CD4-positive, alpha-beta T cell (primary cell): ENCODE measurements at regions not wholly inside any gene's neighbourhood (a gene's known extent, or its start where the extent isn't known, plus 50 kb on each side); places are given as distances from the start of the nearest gene placed in this dataset.

Source experiments
- ATAC-seq: fragments of 200-7000 bp; cut with Tn5 transposase; one replicate; pipeline ENCODE4 v1.10.0; 2022; ENCODE audit warnings: mild to moderate bottlenecking; ENCODE audit not compliant: poor library complexity
- CTCF ChIA-PET: fragments of 350-600 bp; sonication (Branson Sonifier 250); formaldehyde crosslinking; loops from one replicate; lab custom pipeline; 2021; ENCODE audit warnings: antibody characterized with exemption, inconsistent platforms; lab: Charles Lee
- POLR2A ChIA-PET: fragments of 350-600 bp; sonication (Branson Sonifier 250); formaldehyde crosslinking; loops from one replicate; lab custom pipeline; 2021; ENCODE audit warnings: antibody characterized with exemption, inconsistent platforms; lab: Charles Lee
- DNase-seq, 14 experiments: peaks; one replicate each; pipeline ENCODE4 v3.0.0-alpha.2; 2013 to 2020; ENCODE audit warnings: mixed read lengths in 2 of 14
- H3K27ac ChIP-seq, 2 donors: one replicate each; pipeline versions ENCODE4 v1.5.1 to v1.7.0; 2013; ENCODE audit warnings: low read length in 2 of 2, low read depth in 1 of 2, mild to moderate bottlenecking in 1 of 2
- H3K27me3 ChIP-seq, 2 experiments: 1 replicate in 1 of 2; 2 replicates in 1 of 2; pipeline versions ENCODE4 v1.6.1 to v1.7.0; 2013; ENCODE audit warnings: low read length in 2 of 2, control low read depth in 1 of 2, mild to moderate bottlenecking in 1 of 2, moderate library complexity in 1 of 2; ENCODE audit not compliant: insufficient read depth in 2 of 2, control insufficient read depth in 1 of 2
- H3K36me3 ChIP-seq: one replicate; pipeline ENCODE4 v1.6.1; 2013; ENCODE audit warnings: low read length, control low read depth; ENCODE audit not compliant: insufficient read depth
- H3K4me1 ChIP-seq: one replicate; pipeline ENCODE4 v1.6.1; 2013; ENCODE audit warnings: low read length, control low read depth; ENCODE audit not compliant: insufficient read depth
- H3K4me3 ChIP-seq: one replicate; pipeline ENCODE4 v1.5.1; 2013; ENCODE audit warnings: mild to moderate bottlenecking, low read length, moderate library complexity
- H3K9me3 ChIP-seq, 2 experiments: 1 replicate in 1 of 2; 2 replicates in 1 of 2; pipeline versions ENCODE4 v1.6.1 to v1.7.0; 2013; ENCODE audit warnings: low read length in 2 of 2, mild to moderate bottlenecking in 2 of 2, control low read depth in 1 of 2, moderate library complexity in 1 of 2; ENCODE audit not compliant: control insufficient read depth in 1 of 2, insufficient read depth in 1 of 2
- H3K27ac Mint-ChIP-seq: one replicate; pipeline ENCODE4 v1.8.0; 2020; ENCODE audit warnings: mixed read lengths
- H3K27me3 Mint-ChIP-seq: one replicate; pipeline ENCODE4 v1.8.0; 2021; ENCODE audit warnings: mixed read lengths
- H3K36me3 Mint-ChIP-seq: one replicate; pipeline ENCODE4 v1.8.0; 2021; ENCODE audit warnings: low read depth, mixed read lengths
- H3K4me1 Mint-ChIP-seq: one replicate; pipeline ENCODE4 v1.8.0; 2021; ENCODE audit warnings: low read depth, mixed read lengths
- H3K4me3 Mint-ChIP-seq: one replicate; pipeline ENCODE4 v1.8.0; 2020; ENCODE audit warnings: mild to moderate bottlenecking, mixed read lengths
- H3K9me3 Mint-ChIP-seq: one replicate; pipeline ENCODE4 v1.8.0; 2020; ENCODE audit warnings: mixed read lengths
- intact Hi-C, 2 experiments: fragments of 100-400 bp; cut with DNase I in 1 of 2; cut with micrococcal nuclease in 1 of 2; formaldehyde crosslinking; loops; one replicate each; pipeline versions ENCODE4 v1.15.1 to v1.9.0; 2023 to 2025; cut with DNase I, micrococcal nuclease
- TF ChIP-seq, protein P1 (sequence below): fragments of 200-600 bp; IDR thresholded peaks from one replicate; pipeline ENCODE4 v1.8.0; 2022; ENCODE audit warnings: antibody characterized with exemption, mild to moderate bottlenecking

DNA sequence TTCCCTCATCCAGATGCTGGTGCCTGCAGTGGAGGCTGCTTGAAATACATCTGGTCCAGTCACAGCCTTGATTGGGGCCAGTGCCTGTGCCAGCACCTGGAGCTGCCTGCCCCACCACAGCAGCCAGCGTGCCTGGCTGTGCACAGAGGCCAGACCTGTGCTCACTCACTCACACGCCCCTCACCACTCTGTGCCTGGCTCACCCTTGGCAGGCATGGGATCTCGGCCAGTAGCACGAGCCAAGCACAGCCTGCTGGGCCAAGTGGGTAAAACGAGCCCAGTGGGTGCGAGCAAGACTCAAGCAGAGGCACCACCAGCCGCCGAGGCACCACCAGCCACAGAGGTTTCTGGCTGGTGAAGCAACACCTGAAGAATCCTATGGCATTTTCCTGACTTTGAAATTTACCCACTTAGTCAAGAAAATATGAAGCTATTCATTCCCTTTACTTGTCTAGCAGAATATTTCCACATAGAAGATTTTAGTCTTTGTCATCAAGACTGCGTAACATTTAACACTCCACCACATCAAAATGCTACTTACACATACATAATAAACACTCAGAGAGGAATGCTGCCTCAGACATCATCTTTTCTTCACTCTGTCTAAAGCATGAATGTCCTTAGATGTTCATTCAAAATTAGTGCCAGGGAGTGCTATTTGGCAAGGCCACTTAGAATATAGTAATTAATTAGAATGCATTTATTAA lies 424.3 kb upstream of the FAT3 start:
- Mint-ChIP-seq H3K9me3 (peaks cover 3% of the 10 kb centered on the region), H3K27me3 (no peaks in the 10 kb centered on the region), H3K4me1 (no peaks in the 10 kb centered on the region), H3K36me3 (no peaks in the 10 kb centered on the region), H3K4me3 (no peak overlapping the region), H3K27ac (no peak overlapping the region)
- TF ChIP-seq, protein P1, sequence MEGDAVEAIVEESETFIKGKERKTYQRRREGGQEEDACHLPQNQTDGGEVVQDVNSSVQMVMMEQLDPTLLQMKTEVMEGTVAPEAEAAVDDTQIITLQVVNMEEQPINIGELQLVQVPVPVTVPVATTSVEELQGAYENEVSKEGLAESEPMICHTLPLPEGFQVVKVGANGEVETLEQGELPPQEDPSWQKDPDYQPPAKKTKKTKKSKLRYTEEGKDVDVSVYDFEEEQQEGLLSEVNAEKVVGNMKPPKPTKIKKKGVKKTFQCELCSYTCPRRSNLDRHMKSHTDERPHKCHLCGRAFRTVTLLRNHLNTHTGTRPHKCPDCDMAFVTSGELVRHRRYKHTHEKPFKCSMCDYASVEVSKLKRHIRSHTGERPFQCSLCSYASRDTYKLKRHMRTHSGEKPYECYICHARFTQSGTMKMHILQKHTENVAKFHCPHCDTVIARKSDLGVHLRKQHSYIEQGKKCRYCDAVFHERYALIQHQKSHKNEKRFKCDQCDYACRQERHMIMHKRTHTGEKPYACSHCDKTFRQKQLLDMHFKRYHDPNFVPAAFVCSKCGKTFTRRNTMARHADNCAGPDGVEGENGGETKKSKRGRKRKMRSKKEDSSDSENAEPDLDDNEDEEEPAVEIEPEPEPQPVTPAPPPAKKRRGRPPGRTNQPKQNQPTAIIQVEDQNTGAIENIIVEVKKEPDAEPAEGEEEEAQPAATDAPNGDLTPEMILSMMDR = no peak
- Histone ChIP-seq H3K36me3 (no peaks in the 10 kb centered on the region), H3K4me3 (no peak overlapping the region), H3K27me3 (no peaks in the 10 kb centered on the region), H3K27ac (no peak overlapping the region), H3K4me1 (no peaks in the 10 kb centered on the region), H3K9me3 (peaks cover 0 to 18% of the 10 kb centered on the region in 2 experiments)
- ChIA-PET CTCF (no interaction called here), POLR2A (no interaction called here)
- ATAC-seq (no peak), DNase-seq (no peak)
- intact Hi-C loops = no loop called here

DNA sequence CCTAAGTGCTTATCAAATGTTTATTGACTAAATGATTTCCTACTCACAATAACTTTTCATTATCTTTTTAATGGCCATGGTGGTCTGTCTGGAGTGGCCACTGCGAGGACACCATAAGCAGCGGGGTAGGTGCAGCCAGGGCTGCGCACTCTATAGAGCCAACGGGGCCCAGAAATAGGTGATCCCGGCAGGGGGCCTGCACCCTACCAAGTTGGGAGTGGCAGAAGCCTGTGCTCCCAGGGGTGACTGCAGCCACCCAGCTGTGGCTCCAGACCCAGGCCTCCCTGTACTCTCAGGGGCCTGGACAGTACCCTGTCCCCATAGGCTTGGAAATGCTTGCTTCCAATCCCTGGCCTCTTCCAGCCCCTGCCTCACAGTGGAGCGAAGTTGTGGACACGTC lies 426.4 kb upstream of the FAT3 start:
- Mint-ChIP-seq H3K27ac (no peak overlapping the region), H3K4me3 (no peak overlapping the region), H3K36me3 (no peaks in the 10 kb centered on the region), H3K9me3 (peaks cover 3% of the 10 kb centered on the region), H3K4me1 (no peaks in the 10 kb centered on the region), H3K27me3 (no peaks in the 10 kb centered on the region)
- H3K36me3 ChIP-seq = no peaks in the 10 kb centered on the region
- no peak overlapping the region for H3K27ac ChIP-seq
- no peak for DNase-seq
- no peaks in the 10 kb centered on the region for H3K27me3 ChIP-seq
- TF ChIP-seq, protein P1 = no peak
- H3K9me3 ChIP-seq = peaks cover 0 to 18% of the 10 kb centered on the region in 2 experiments
- POLR2A ChIA-PET = no interaction called here
- H3K4me1 ChIP-seq = no peaks in the 10 kb centered on the region
- intact Hi-C loops = no loop called here
- no peak overlapping the region for H3K4me3 ChIP-seq
- ATAC-seq = no peak
- CTCF ChIA-PET = no interaction called here

DNA sequence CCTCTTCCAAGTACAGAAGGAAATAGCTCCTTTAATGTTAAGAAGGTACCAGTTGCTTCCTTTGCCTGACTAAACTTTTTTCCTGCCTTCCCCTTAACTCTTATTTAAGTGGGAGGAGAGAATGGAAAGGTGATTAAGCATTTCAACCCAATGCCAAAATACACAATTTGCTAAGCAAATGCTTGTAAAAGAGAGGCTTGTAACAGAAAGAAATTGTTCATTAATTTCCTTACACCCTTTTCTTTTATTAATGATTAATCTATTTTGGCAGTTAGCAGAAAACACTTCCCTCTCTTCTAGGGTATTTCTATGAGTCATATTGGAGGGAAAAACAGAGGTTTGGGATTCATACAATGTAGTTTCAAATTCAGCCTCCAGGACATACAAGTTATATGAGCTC lies 427.6 kb upstream of the FAT3 start:
- ChIA-PET CTCF (no interaction called here), POLR2A (no interaction called here)
- no peaks in the 10 kb centered on the region for H3K36me3 ChIP-seq
- no peak overlapping the region for H3K4me3 Mint-ChIP-seq
- no peaks in the 10 kb centered on the region for H3K4me1 ChIP-seq
- H3K27me3 ChIP-seq = no peaks in the 10 kb centered on the region
- H3K4me1 Mint-ChIP-seq = no peaks in the 10 kb centered on the region
- H3K4me3 ChIP-seq = no peak overlapping the region
- intact Hi-C loops = no loop called here
- H3K9me3 ChIP-seq = peaks cover 0 to 18% of the 10 kb centered on the region in 2 experiments
- peaks cover 1% of the 10 kb centered on the region for H3K9me3 Mint-ChIP-seq
- ATAC-seq (no peak), DNase-seq (no peak)
- H3K36me3 Mint-ChIP-seq = no peaks in the 10 kb centered on the region
- H3K27ac Mint-ChIP-seq = no peak overlapping the region
- TF ChIP-seq, protein P1 = no peak
- H3K27me3 Mint-ChIP-seq = no peaks in the 10 kb centered on the region
- no peak overlapping the region for H3K27ac ChIP-seq
